NK-92 (cell line): ENCODE measurements at regions not wholly inside any gene's neighbourhood (a gene's known extent, or its start where the extent isn't known, plus 50 kb on each side); places are given as distances from the start of the nearest gene placed in this dataset.

Experiments used
- DNase-seq: peaks from one replicate; lab custom pipeline; 2025; ENCODE audit not compliant: unreplicated experiment; lab: John Stamatoyannopoulos, UW

GRCh38 chr12:89801284-89801683 is 92.6 kb upstream of the ATP2B1 start:
- no peak for DNase-seq

- no peak for DNase-seq
Observed at GRCh38 chr12:89800435-89800834, 91.8 kb upstream of the ATP2B1 start.

DNA sequence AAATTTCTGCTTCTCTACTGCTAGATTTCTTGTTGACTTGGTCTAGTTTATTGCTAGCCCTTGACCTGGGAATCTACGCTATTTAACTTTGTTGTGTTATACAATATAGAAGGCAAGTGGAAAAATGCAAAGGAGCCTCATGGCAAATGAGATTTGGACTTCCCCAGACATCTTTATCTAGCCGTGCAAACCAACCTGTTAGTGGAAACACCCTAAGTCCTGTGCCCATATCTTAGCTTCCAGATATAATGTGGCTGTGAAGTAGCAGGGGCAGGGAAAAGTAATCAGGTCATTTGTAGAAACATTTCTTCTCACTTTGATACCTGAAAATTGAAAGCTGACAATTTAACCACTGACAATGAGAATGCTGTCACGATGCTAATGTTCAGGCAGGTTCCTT is 90.7 kb upstream of the ATP2B1 start:
- no peak for DNase-seq

GRCh38 chr12:89797436-89797835 is 88.8 kb upstream of the ATP2B1 start:
- DNase-seq, result no peak

GRCh38 chr12:89796798-89797382 is 88.3 kb upstream of the ATP2B1 start:
- DNase-seq, result no peak

GRCh38 chr12:89793946-89794345 is 85.3 kb upstream of the ATP2B1 start:
- DNase-seq, result no peak

DNA sequence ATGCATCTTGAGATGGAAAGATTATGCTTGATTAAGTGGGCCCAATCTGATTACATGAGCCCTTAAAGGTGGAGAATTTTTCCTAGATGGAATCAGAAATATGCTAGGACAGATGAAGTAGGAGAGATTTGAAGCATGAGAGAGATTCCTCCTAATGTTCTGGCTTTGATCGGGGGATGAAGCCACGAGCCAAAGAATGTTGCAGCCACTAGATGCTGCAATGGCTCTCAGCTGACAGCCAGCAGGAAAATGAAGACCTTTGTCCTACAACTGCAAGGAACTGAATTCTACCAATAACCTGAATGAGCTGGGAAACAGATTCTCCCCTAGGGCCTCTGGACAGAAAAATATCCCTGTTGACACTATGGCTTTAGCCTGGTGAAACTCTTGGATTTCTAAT is 82.6 kb upstream of the ATP2B1 start:
- no peak for DNase-seq

DNA sequence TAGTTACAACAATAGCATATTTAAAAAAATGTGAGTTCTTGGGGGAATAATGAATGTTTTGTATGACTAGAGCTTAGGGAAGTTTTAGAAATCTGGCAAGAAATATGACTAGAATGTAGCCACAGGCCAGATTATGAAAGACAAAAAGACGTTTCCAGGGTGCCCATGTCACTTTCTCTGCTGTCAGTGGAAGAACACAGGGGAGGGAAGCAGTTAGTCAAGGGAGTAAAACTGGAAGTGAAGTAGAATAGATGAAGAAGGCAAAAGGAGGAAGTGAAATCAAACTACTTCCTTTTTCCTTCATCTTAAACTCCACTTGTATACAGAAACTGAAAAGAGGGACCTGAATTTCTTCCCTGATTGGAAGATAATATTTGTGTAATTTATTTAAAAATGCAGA is 81.2 kb upstream of the ATP2B1 start:
- no peak for DNase-seq

- no peak for DNase-seq
Observed at GRCh38 chr12:89787763-89788162, 79.1 kb upstream of the ATP2B1 start.

DNA sequence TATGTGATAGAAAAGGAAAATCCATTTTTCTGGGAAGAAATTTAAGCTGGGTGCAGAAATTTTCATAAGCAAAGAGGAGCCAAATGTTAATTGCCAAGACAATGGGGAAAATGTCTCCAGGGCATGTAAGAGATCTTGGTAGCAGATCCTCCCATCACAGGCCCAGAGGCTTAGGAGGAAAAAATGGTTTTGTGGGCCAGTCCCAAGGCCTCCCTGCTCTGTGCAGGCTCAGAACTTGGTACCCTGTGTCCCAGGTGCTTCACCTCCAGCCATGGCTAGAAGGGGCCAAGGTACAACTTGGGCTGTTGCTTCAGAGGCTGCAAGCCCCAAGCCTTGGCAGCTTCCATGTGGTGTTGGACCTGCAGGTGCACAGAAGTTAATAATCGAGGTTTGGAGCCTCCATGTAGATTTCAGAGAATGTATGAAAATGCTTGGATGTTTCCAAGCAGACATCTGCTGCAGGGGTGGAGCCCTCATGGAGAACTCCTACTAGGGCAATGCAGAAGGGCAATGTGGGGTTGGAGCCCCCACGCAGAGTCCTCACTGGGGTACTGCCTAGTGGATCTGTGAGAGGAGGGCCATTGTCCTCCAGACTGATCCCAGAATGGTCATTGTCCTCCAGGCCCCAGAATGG is 77.7 kb upstream of the ATP2B1 start:
- no peak for DNase-seq

DNA sequence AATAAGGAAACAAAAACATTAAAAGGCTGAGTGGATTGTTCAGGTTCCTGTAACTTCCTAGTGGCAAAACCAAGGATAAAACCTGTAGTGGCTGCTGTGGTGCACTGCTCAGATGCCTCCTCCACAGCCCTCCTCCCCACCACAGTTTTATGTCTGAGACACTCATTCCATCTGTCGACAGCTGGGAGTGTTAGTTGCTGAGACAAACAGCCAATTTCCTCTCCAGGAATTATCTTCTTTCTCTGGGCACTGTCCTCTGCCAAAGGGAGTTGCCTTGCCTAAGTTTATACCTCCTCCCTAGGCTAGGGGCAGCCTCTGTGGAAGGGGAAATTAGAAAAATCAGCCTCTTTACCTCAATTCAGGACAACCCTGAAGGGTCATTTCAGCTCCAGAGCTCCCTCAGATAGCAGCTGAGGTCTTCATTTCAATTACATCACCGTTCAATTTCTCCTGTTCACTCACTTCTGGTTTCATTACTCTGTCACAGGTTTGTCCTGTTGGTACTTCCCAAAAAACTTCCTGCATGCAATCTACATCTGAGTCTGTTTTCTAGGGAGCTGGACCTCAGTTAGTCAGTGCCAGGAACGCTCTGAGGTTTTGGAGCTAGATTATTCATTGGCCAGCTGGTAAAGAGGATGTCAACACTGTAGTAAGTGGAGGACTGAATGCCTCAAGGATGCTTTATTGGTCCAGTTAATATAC is 74.9 kb upstream of the ATP2B1 start:
- DNase-seq, result no peak

DNA sequence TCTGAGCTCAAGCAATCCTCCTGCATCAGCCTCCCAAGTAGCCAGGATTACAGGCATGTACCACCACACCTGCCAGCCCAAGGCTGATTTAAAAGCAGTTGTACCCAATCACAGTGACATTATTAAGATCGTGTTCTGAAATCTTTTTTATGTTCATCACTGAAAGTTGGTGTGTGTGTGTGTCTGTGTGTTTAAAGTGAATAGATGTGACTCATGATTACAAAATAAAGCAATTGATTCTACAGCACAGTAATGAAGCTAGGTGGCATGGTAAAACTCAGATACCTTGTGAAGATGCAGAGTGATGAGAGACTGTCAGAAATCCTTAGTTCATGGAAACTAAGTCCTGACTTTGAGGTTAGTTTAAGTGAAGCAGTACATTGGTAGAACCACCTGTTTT is 74.2 kb upstream of the ATP2B1 start:
- DNase-seq, result no peak

GRCh38 chr12:89781946-89782550 is 73.4 kb upstream of the ATP2B1 start:
- no peak for DNase-seq

DNA sequence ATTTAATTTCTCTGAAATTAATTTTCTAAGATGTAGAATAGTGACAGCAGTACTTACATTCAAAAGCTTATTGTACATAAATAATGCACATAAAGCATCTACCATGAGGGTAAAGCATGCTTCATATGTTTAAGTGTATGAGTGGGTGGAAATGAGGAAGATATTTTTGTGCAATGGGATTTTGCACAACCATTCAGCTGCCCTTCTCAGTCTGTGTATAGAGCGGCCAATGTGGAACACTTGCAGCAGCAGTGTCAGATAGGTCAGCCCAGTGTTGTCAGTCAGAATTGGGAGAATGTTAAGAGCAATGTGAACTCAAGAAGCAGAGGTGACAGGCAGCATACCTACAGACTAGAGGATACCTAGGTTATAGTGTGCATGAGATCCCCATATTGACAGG is 72.5 kb upstream of the ATP2B1 start:
- no peak for DNase-seq

- no peak for DNase-seq
Observed at GRCh38 chr12:89779090-89779489, 70.5 kb upstream of the ATP2B1 start.

DNA sequence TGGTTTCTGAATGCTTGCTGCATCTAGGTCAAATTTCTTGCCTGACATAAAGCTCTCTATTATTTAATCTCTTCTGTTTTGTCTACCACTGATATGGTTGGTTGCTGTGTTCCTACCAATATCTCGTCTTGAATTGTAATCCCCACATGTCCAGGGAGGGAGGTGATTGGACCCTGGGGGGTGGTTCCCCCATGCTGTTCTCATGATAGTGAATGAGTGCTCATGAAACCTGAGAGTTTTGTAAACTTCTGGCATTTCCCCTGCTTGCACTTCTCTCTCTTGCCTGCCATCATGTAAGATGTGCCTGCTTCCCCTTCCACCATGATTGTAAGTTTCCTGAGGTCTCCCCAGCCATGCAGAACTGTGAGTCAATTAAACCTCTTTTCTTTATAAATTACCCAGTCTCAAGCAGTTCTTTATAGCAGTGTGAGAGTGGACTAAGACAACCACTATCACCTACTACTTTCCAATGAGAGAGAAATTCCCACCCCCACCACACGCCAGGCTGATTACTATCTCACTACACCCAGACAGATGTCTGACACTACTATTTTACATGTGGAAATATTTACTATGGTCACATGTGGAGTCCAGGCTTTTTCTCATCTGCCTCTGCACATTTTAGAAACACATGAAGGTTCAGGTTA is 69.2 kb upstream of the ATP2B1 start:
- DNase-seq, result no peak

GRCh38 chr12:89775986-89776365 is 67.3 kb upstream of the ATP2B1 start:
- no peak for DNase-seq

DNA sequence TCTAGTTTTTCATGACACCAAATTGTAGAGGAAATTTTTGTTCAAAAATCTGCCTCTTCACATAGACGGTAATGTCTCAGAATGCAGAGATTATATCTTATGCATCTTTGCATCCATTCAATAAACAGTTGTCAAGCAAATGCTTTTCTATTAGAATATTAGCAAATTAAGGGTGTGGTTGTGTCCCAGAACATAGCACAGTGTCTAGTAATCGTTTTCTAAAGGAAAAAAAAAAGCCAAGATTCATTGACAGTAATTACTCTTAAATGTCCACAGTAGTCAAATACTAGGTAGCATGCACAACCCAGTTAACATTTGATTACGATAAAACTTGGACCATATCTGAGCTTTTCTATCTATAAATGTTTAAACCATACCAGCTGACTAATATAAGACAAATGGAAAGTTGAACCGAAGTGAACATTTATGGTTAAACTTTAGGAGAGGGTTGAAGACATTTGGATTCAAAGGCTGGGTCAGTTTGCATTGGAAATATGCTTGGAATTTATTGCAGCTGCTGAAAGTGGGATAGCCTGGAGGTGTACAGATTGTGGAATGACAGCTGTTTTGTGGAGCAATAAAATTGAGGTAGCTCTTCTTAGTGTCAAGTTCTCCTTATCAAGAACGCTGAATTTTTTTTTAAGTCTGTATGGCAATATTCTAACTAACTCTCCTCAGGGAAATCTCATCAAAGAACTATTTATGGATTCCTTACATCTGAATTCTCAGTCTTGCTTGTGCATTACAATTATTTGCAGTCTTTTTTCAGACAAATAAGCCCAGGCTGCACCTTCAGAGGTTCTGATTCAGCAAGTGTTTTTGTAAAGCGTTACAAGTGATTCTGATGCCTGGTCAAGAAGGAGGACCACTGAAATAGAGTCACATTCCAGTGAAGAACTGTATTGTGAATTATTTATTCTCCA is 66.7 kb upstream of the ATP2B1 start:
- DNase-seq, result no peak

DNA sequence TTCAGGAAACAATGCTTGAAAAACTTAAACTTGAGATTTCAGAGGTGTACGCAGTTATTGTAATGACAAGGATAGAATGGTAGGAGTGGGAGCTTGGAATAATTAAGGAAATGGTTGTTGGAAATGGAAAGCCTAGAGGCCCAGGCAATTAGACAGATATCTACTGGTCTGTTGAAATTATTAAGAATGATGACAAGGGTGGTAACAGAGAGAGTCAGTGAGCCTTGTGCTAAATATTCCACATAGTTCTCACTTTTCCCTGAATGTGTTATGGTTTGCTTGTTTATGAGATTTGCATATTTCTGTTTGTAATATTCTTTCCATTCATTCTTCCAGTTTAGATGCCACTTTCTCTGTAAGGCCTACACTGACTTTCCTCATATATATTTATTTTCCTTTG is 66.0 kb upstream of the ATP2B1 start:
- no peak for DNase-seq

DNA sequence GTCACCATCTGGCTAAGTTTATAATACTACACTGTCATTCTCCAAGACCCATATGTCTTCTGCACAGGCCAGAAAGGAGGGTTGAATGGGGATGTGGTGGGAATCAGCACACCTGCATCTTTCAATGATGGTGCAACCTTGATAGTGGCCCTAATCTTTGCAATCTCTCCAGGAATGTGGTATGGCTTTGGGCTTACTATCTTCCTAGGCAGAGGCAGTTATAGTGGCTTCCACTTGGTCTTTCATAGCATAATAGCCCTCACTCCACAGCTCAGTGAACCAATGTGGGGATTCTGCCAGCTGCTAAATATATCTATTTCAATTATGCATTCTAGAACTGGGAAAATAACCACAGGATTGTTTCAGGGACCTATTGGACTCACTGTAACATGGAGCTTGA is 61.8 kb upstream of the ATP2B1 start:
- no peak for DNase-seq

- DNase-seq, result no peak
Observed at GRCh38 chr12:89769483-89769818, 60.8 kb upstream of the ATP2B1 start.
